Upper lobe of left lung (tissue), 6 donors: ENCODE measurements at regions not wholly inside any gene's neighbourhood (a gene's known extent, or its start where the extent isn't known, plus 50 kb on each side); places are given as distances from the start of the nearest gene placed in this dataset.

Source experiments
- ATAC-seq, 2 donors: fragments of 200-7000 bp; cut with Tn5 transposase; one replicate each; pipeline ENCODE4 v1.9.1; 2022; ENCODE audit warnings: mild to moderate bottlenecking in 2 of 2, moderate library complexity in 2 of 2; ENCODE audit not compliant: low FRiP score in 2 of 2
- DNase-seq, 2 donors: peaks; one replicate each; pipeline ENCODE4 v3.0.0-alpha.2; 2019 to 2020
- H3K27ac ChIP-seq, 4 donors: fragments of 200-600 bp; sonication (generic); one replicate each; pipeline ENCODE4 v1.5.1; 2016 to 2019
- H3K27me3 ChIP-seq, 4 donors: fragments of 200-600 bp; sonication (generic); one replicate each; pipeline ENCODE4 v1.5.1; 2017 to 2019
- H3K36me3 ChIP-seq, 4 donors: fragments of 200-600 bp; sonication (generic); one replicate each; pipeline ENCODE4 v1.5.1; 2016 to 2019
- H3K4me1 ChIP-seq, 4 donors: fragments of 200-600 bp; sonication (generic); one replicate each; pipeline ENCODE4 v1.5.1; 2018 to 2019
- H3K4me3 ChIP-seq, 4 donors: fragments of 200-600 bp; sonication (generic); one replicate each; pipeline ENCODE4 v1.5.1; 2017 to 2019; ENCODE audit warnings: mild to moderate bottlenecking in 2 of 4, moderate library complexity in 1 of 4
- H3K9me3 ChIP-seq, 4 donors: fragments of 200-600 bp; sonication (generic); one replicate each; pipeline ENCODE4 v1.5.1; 2018 to 2019
- CTCF ChIP-seq, 6 experiments: fragments of 450-650 bp in 4 of 6; fragments of 200-600 bp in 2 of 6; sonication (generic) in 2 of 6; IDR thresholded peaks; one replicate each; pipeline ENCODE4 v1.5.1; 2016 to 2019; ENCODE audit warnings: antibody characterized with exemption in 6 of 6
- EP300 ChIP-seq, 4 donors: sonication (generic); formaldehyde crosslinking; IDR thresholded peaks; one replicate each; pipeline ENCODE4 v1.5.1; 2017; ENCODE audit warnings: antibody characterized with exemption in 4 of 4, control low read depth in 2 of 4
- POLR2A ChIP-seq, 4 donors: fragments of 450-650 bp; IDR thresholded peaks; one replicate each; pipeline ENCODE4 v1.5.1; 2016 to 2017; ENCODE audit warnings: antibody characterized with exemption in 4 of 4, mild to moderate bottlenecking in 2 of 4
- POLR2AphosphoS5 ChIP-seq, 2 donors: sonication (generic); formaldehyde crosslinking; IDR thresholded peaks; one replicate each; pipeline ENCODE4 v1.5.1; 2017; ENCODE audit warnings: antibody characterized with exemption in 2 of 2
- WGBS, 2 donors: methylation state at CpG; one replicate each; pipeline ENCODE4 v1.1.5; 2017 to 2018; 5-methylcytosine and 5-hydroxymethylcytosine counted together
- donor health status: DM: no; HTN: no; CAD: no; lungs with moderate emphysema.
- donor health status: DM: no; HTN: yes; CAD: no; lungs with severe emphysema.

- WGBS, 2 donors = 92 to 97% methylated on average over 24 to 26 of the region's 26 CpGs
- Histone ChIP-seq H3K36me3 (peaks cover 0 to 2% (median 0%) of the 10 kb centered on the region in 4 donors), H3K27ac (no peak overlapping the region), H3K4me1 (no peaks in the 10 kb centered on the region), H3K9me3 (peaks cover 4 to 15% (median 12%) of the 10 kb centered on the region in 4 donors), H3K27me3 (no peaks in the 10 kb centered on the region), H3K4me3 (no peak overlapping the region)
- DNase-seq = no peak
- ATAC-seq = no peak
- no peak for TF ChIP-seq POLR2A (IDR thresholded peaks at IDR 0.05)
- no peak for TF ChIP-seq CTCF (IDR thresholded peaks at IDR 0.05)
- no peak for TF ChIP-seq POLR2AphosphoS5 (IDR thresholded peaks at IDR 0.05)
- no peak for TF ChIP-seq EP300 (IDR thresholded peaks at IDR 0.05)
Measured at GRCh38 chr11:70798296-70798695, 400.0 kb downstream of the CTTN start.

GRCh38 chr11:70799386-70799785, 401.1 kb downstream of the CTTN start:
- TF ChIP-seq POLR2A (IDR thresholded peaks at IDR 0.05) (no peak), CTCF (IDR thresholded peaks at IDR 0.05) (no peak), POLR2AphosphoS5 (IDR thresholded peaks at IDR 0.05) (no peak), EP300 (IDR thresholded peaks at IDR 0.05) (no peak)
- ATAC-seq (no peak), DNase-seq (no peak)
- Histone ChIP-seq H3K36me3 (peaks cover 0 to 2% (median 0%) of the 10 kb centered on the region in 4 donors), H3K4me3 (no peak overlapping the region), H3K4me1 (peaks cover 0 to 6% (median 0%) of the 10 kb centered on the region in 4 donors), H3K27ac (no peak overlapping the region), H3K27me3 (no peaks in the 10 kb centered on the region), H3K9me3 (peaks cover 0 to 6% (median 2%) of the 10 kb centered on the region in 4 donors)
- WGBS, 2 donors = 81 to 84% methylated on average over 6 of the region's 6 CpGs

GRCh38 chr11:70802185-70802584, 403.9 kb downstream of the CTTN start:
- TF ChIP-seq CTCF (IDR thresholded peaks at IDR 0.05) (no peak), POLR2AphosphoS5 (IDR thresholded peaks at IDR 0.05) (no peak)
- peaks cover 0 to 6% (median 0%) of the 10 kb centered on the region in 4 donors for H3K4me1 ChIP-seq
- DNase-seq (no peak), ATAC-seq (no peak)
- no peak overlapping the region for H3K4me3 ChIP-seq
- WGBS, 2 donors = 89 to 100% methylated on average over 1 to 8 of the region's 8 CpGs
- no peak overlapping the region for H3K27ac ChIP-seq
- H3K9me3 ChIP-seq = no peaks in the 10 kb centered on the region
- H3K27me3 ChIP-seq = no peaks in the 10 kb centered on the region
- H3K36me3 ChIP-seq = no peaks in the 10 kb centered on the region

- H3K36me3 ChIP-seq = no peaks in the 10 kb centered on the region
- H3K27ac ChIP-seq = no peak overlapping the region
- no peaks in the 10 kb centered on the region for H3K27me3 ChIP-seq
- 47 to 61% methylated on average over 19 to 24 of the region's 24 CpGs for WGBS, 2 donors
- TF ChIP-seq CTCF (IDR thresholded peaks at IDR 0.05) (no peak), POLR2A (IDR thresholded peaks at IDR 0.05) (no peak), EP300 (IDR thresholded peaks at IDR 0.05) (no peak), POLR2AphosphoS5 (IDR thresholded peaks at IDR 0.05) (no peak)
- DNase-seq (no peak), ATAC-seq (no peak)
- H3K4me1 ChIP-seq = peaks cover 0 to 6% (median 0%) of the 10 kb centered on the region in 4 donors
- H3K9me3 ChIP-seq = no peaks in the 10 kb centered on the region
- H3K4me3 ChIP-seq = no peak overlapping the region
Measured at GRCh38 chr11:70804139-70804837, 406.0 kb downstream of the CTTN start.

GRCh38 chr11:70805243-70805642, 406.9 kb downstream of the CTTN start:
- H3K27ac ChIP-seq = no peak overlapping the region
- no peaks in the 10 kb centered on the region for H3K27me3 ChIP-seq
- no peak for DNase-seq
- 86 to 93% methylated on average over 7 of the region's 7 CpGs for WGBS, 2 donors
- H3K4me1 ChIP-seq = peaks cover 0 to 6% (median 0%) of the 10 kb centered on the region in 4 donors
- no peaks in the 10 kb centered on the region for H3K9me3 ChIP-seq
- no peaks in the 10 kb centered on the region for H3K36me3 ChIP-seq
- no peak overlapping the region for H3K4me3 ChIP-seq
- no peak for ATAC-seq
- no peak for TF ChIP-seq EP300 (IDR thresholded peaks at IDR 0.05)
- TF ChIP-seq POLR2AphosphoS5 (IDR thresholded peaks at IDR 0.05) = no peak
- TF ChIP-seq CTCF (IDR thresholded peaks at IDR 0.05) = no peak
- TF ChIP-seq POLR2A (IDR thresholded peaks at IDR 0.05) = no peak
